ENCODE measurements at regions not wholly inside any gene's neighbourhood (a gene's known extent, or its start where the extent isn't known, plus 50 kb on each side); places are given as distances from the start of the nearest gene placed in this dataset.

GRCh38 chr16:85270374-85270773 is 158.1 kb upstream of the CIBAR2 start:
- Mint-ChIP-seq H3K27me3 (peaks cover 2% of the 10 kb centered on the region), H3K9me3 (ENCODE audit: low read depth) (no peaks in the 10 kb centered on the region), H3K27ac (no peak overlapping the region), H3K4me1 (ENCODE audit: low read depth) (peaks cover 2% of the 10 kb centered on the region), H3K36me3 (ENCODE audit: insufficient read depth) (no peaks in the 10 kb centered on the region), H3K4me3 (ENCODE audit: low read depth) (no peak overlapping the region)
- DNase-seq (ENCODE audit: low spot score, unreplicated experiment): no peak
- TF ChIP-seq, protein P1, sequence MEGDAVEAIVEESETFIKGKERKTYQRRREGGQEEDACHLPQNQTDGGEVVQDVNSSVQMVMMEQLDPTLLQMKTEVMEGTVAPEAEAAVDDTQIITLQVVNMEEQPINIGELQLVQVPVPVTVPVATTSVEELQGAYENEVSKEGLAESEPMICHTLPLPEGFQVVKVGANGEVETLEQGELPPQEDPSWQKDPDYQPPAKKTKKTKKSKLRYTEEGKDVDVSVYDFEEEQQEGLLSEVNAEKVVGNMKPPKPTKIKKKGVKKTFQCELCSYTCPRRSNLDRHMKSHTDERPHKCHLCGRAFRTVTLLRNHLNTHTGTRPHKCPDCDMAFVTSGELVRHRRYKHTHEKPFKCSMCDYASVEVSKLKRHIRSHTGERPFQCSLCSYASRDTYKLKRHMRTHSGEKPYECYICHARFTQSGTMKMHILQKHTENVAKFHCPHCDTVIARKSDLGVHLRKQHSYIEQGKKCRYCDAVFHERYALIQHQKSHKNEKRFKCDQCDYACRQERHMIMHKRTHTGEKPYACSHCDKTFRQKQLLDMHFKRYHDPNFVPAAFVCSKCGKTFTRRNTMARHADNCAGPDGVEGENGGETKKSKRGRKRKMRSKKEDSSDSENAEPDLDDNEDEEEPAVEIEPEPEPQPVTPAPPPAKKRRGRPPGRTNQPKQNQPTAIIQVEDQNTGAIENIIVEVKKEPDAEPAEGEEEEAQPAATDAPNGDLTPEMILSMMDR (IDR thresholded peaks at IDR 0.05; ENCODE audit: unreplicated experiment): no peak

GRCh38 chr16:85271198-85271597 is 158.9 kb upstream of the CIBAR2 start:
- DNase-seq (ENCODE audit: low spot score, unreplicated experiment): no peak
- H3K4me1 Mint-ChIP-seq (ENCODE audit: low read depth): peaks cover 2% of the 10 kb centered on the region
- no peak overlapping the region for H3K4me3 Mint-ChIP-seq (ENCODE audit: low read depth)
- TF ChIP-seq, protein P1 (IDR thresholded peaks at IDR 0.05; ENCODE audit: unreplicated experiment): no peak
- H3K27ac Mint-ChIP-seq: no peak overlapping the region
- peaks cover 2% of the 10 kb centered on the region for H3K27me3 Mint-ChIP-seq
- no peaks in the 10 kb centered on the region for H3K9me3 Mint-ChIP-seq (ENCODE audit: low read depth)
- H3K36me3 Mint-ChIP-seq (ENCODE audit: insufficient read depth): no peaks in the 10 kb centered on the region

DNA sequence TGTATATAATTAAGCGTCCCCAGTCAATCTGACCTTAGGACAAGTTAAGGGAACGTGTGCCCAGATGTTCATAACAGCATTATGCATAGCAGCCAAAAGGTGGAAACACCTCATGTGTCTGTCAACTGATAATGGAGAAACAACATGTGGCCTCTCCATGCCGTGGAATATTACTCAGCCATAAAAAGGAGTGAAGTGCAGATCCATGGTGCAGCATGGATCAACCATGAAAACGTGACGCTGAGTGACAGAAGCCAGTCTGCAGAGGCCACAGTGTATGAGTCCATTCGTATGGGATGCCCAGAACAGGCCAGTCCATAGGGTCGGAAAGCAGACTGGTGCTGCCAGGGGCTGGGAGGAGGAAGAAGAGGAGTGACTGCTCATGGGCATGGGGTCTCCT is 161.0 kb upstream of the CIBAR2 start:
- no peaks in the 10 kb centered on the region for H3K36me3 Mint-ChIP-seq (ENCODE audit: insufficient read depth)
- H3K4me3 Mint-ChIP-seq (ENCODE audit: low read depth): no peak overlapping the region
- TF ChIP-seq, protein P1 (IDR thresholded peaks at IDR 0.05; ENCODE audit: unreplicated experiment): no peak
- H3K4me1 Mint-ChIP-seq (ENCODE audit: low read depth): peaks cover under 1% of the 10 kb centered on the region
- no peaks in the 10 kb centered on the region for H3K9me3 Mint-ChIP-seq (ENCODE audit: low read depth)
- H3K27me3 Mint-ChIP-seq: peaks cover 2% of the 10 kb centered on the region
- no peak for DNase-seq (ENCODE audit: low spot score, unreplicated experiment)
- no peak overlapping the region for H3K27ac Mint-ChIP-seq

DNA sequence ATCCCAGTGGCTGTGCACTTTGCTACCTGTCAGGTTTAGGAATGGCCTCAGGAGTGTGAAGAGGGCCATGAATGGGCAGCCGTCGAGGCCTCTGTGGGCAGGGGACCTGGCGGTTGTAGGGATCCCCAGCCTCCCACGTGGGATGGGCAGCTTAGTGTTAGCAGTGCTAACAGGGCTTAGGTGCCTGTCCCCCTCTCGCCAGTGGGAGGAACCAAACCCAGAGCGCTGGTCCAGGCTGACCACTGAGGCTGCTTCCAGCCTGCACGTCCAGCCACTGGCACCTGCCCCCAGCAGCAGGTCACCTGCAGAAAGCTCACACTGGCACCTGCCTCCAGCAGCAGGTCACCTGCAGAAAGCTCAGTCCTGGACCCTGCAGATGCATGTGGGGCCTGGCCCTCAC is 162.2 kb upstream of the CIBAR2 start:
- TF ChIP-seq, protein P1 (IDR thresholded peaks at IDR 0.05; ENCODE audit: unreplicated experiment): no peak
- no peaks in the 10 kb centered on the region for H3K9me3 Mint-ChIP-seq (ENCODE audit: low read depth)
- no peak overlapping the region for H3K4me3 Mint-ChIP-seq (ENCODE audit: low read depth)
- H3K4me1 Mint-ChIP-seq (ENCODE audit: low read depth): peaks cover 3% of the 10 kb centered on the region
- H3K36me3 Mint-ChIP-seq (ENCODE audit: insufficient read depth): no peaks in the 10 kb centered on the region
- peaks cover 2% of the 10 kb centered on the region for H3K27me3 Mint-ChIP-seq
- no peak overlapping the region for H3K27ac Mint-ChIP-seq
- no peak for DNase-seq (ENCODE audit: low spot score, unreplicated experiment)

- no peak for DNase-seq (ENCODE audit: low spot score, unreplicated experiment)
- Mint-ChIP-seq H3K4me3 (ENCODE audit: low read depth) (no peak overlapping the region), H3K4me1 (ENCODE audit: low read depth) (peaks cover 6% of the 10 kb centered on the region), H3K9me3 (ENCODE audit: low read depth) (no peaks in the 10 kb centered on the region), H3K27me3 (peaks cover 2% of the 10 kb centered on the region), H3K36me3 (ENCODE audit: insufficient read depth) (no peaks in the 10 kb centered on the region), H3K27ac (no peak overlapping the region)
- TF ChIP-seq, protein P1 (IDR thresholded peaks at IDR 0.05; ENCODE audit: unreplicated experiment): no peak
These were observed 162.7 kb upstream of the CIBAR2 start for GRCh38 chr16:85274924-85275323.
